GM19395 (cell line): ENCODE measurements at regions not wholly inside any gene's neighbourhood (a gene's known extent, or its start where the extent isn't known, plus 50 kb on each side); places are given as distances from the start of the nearest gene placed in this dataset.

Experiments
- ATAC-seq: cut with Tn5 transposase; IDR thresholded peaks from one replicate; pipeline ENCODE4 v1.9.1; 2021; ENCODE audit warnings: mild to moderate bottlenecking, moderate library complexity; ENCODE audit not compliant: unreplicated experiment

DNA sequence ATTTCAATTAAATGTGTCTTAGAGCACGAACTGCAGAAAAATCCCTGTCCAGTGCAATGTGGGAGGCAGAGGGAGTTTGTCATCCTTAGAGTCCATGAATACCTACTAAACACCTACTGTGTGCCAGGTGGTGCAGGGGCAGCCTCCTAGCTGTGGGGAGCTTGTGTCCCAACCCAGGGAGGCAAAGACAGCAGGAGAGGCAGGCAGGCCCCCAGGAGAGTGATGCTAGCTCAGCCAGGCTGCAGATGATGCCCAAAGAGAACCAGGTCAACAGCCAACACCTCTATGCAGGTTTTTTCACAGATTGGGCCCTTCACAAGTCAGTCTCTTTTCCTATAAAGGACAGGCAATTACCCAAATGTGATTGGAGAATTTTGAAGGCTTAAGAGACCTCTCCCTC, 108.2 kb upstream of the UQCRFS1 start:
- ATAC-seq, result no peak

DNA sequence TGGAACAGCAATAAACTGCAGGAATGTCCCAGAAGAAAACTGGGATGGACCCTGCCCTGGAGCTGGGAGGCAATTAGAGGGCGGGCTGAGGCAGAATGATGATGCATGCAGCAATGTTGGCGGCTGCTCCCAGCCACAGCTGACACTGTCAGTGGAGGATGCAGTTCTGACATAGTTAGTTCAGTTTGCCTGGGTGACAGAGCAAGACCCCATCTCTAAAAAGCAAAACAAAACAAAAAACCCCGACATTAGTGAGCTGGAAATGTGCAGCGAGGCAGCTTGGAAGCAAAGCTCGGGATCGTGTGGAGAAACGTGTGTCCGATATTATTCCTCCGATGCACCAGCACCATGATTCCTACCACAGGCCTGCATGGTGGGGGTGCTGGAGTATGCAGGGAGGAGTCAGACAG, 110.1 kb upstream of the UQCRFS1 start:
- no peak for ATAC-seq

DNA sequence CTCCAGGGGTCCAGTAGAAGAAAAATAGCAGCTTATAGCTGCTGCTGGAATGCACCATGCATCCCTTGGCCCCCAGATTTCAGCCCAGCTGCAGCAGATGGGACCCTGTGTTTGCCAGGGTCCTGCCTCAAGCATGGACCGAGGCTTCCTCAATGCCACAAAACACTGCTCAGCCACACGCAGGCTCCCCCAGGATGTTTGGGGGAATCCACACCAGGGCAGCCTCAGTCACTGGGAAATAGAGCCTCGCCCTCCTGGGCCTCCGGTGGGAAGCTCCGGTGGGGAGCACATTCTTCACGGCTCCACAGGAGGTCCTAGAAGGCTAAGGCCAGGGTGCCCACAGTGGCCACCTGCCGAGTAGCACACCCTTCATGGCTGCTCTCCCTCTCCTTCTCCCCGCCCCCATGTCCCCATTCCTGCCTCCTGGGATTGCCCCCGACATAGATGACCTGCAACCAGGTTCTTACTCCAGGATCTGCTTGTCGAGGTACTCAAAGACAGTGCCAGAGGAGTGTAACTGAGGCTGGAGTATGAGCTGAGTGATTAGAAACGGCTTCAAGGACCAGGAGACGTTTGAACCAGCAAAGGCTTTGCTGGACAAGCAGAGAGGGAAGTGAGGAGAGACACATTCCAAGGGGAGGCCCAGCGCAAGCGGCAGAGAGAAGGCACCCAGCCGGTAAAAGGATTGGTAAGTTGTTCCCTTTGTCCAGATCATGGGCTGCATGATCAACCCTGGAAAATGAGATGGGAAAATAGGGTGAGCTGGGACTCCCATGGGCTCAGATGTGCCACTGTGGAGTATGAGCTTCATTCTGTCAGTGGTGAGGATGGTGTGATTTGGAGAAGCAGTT, 110.7 kb upstream of the UQCRFS1 start:
- ATAC-seq, result no peak

DNA sequence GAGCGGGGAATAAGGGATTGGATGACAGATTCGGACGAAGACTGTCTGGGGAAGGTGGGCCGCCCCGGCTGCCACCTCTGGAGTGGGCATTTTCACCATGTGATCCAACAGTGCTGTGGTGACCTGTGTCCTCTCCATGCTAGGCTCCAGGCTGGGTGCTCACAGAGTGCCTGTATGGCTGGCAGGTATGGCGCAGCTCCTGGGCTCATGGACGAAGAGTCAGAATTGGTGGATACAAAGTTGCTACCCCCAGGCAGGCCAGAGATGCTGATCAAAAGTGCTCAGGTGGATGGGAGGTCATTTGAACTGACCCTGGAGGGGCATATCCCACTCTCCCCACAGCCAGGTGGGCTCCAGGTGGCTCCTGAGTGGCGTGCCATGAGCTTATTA, 111.3 kb upstream of the UQCRFS1 start:
- ATAC-seq, result no peak

DNA sequence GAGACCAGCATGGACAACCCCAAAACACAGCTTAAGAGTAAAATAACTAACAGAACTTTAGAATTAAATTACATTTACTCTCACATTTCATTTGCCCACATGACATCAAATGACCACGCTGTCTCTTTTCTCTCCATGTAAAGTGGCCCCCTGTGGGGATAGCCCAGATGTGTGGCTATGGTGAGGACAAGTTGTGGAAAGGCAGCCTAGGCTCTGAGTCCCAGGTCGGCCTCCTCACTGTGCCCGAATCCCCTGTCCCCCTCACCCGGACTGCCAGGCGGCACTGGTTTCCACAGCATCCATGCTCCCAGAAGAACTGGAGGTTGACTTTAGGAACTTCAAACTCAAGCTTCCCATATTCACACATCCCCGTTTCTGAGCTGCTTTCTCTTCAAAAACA, 111.8 kb upstream of the UQCRFS1 start:
- ATAC-seq, result no peak

DNA sequence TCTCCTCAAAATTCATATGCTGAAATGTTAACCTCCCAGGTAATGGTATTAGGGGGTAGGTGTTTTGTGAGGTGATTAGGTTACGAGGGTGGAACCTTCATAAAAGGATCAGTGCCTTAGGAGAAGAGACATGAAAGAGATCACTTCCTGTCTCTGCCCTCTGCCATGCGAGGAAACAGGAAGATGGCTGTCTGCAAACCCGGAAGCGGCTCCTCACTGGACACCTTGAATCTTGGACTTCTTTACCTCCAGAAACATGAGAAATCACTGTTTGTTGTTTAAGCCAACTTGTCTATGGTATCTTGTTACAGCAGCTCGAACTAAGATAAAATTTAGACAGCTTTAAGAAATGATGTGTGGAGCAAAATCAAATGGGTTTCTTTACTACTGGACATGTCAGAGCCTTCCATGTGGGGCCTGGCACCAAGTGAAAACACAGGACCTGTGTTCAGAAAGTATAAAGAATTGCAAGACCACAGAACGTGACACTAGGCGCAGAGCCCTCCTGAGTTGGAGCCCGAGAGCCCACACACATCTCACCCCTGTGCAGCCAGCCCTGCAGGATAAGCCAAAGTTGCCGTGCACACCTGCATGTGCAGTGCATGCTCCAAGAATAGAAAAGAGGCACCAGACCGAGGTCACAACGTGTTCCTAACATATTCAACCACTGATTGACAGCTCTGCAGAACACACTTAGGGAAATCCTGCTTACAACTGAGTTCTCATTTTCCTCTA, 112.5 kb upstream of the UQCRFS1 start:
- ATAC-seq, result no peak

DNA sequence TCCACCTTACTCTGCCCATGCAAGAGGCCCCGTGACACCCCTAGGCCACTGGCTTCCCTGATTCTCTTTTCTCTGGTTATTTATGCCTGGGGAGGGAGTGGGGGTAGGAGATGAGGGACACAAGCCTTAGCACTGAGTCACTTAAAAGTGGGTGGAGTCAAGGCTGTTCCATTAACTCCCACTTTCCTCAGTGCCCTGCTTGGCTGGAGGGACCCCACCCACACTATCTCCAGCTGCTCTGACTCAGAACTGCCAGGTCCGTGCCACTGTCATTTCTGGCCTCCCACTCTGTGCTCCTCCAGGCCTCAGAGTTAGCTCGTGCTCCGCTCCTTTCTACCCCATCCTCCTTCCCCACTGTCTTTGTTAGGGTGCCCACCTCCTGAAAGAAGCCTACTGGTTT, 113.4 kb upstream of the UQCRFS1 start:
- no peak for ATAC-seq

DNA sequence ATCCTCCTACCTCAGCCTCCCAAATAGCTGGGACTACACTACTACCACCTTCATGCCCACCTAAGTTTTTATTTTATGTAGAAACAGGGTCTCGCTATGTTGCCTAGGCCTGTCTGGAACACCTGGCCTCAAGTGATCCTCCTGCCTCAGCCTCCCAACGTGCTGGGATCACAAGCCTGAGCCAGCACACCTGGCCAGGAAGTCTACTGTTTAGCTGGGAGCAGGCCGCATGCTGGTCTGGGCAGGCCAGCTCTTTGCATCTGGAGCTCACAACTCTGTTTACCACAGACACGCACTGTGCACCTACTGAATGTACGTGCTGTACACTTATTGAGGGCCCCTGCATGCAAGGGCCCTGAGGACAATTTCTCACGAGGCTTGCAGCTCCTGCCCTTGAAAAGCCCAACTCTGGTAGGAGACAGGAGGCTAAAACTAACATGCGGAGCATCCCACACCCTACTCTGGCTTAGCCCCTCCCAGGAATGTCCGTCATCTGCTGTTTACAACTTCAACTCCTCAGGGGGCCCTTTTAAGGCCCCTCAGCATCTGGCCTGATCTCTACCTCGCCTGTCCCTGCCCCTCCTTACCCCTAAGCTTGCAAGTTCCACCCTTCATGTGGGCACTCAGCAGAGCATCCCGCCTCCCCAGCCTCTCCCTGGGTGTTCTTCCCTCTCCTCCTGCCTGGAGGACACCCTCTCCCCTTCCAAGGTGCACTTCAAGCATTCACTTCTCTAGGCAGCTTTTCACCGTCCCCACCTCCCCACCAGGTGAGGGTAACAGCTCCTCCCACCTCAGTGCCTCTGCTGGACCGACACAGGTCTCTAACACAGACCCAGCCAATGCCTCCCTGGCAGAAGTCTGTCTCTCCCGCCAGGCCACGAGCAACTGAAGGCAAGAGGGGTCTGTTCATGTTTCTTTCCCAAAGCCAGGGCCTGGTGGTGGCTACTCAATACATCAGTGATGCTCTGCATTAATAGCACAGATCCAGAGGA, 114.2 kb upstream of the UQCRFS1 start:
- ATAC-seq, result no peak

DNA sequence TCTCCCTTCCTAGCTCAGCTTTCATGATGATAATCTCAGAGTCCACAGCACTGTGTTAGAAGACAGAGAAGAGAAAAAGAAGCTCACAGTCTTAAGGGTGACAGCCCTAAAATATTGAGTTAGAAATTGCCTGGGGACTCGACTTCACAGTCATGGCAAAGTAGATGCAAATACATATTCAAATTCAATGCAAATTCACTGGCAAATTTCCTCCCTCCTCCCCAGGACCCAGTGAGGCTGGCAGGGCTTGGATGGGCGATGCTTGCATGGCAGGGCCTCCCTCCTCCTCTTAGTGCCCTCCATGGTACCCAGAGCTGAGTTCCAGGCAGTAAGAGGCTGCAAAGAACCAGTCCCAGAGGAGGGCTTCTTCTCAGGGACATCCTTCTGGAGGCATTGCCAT, 115.6 kb upstream of the UQCRFS1 start:
- ATAC-seq, result no peak

DNA sequence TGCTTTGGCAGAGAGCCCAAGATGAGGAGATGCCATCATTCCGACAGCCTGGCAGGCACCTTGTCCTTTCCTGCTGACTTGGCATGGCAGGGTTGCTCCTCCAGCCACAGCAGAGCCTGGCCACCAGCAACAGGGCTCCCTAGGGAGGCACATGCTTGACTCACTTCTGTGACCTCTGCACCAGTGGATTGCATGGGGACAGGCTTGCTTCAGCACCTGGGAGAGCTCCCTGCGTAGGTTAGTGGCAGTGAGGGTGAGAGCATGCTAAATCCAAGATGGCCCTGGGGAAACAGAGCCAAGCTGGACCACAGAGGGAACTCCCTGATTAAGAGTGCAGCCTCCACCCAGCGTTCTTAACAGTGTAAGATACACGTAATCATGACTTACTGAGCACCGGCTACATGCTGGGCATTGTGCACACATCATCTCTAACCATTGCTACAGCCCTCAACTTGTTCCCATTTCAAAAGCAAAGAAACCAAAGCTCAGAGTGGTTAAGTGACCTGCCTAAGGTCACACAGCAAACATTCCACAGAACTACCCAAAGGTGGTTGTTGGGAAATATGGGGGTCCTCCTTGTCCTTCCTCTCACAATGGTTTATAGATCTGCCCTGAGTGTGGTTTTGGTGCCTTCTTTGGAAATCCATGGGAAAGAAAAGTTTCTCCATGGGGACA, 116.6 kb upstream of the UQCRFS1 start:
- ATAC-seq, result no peak

DNA sequence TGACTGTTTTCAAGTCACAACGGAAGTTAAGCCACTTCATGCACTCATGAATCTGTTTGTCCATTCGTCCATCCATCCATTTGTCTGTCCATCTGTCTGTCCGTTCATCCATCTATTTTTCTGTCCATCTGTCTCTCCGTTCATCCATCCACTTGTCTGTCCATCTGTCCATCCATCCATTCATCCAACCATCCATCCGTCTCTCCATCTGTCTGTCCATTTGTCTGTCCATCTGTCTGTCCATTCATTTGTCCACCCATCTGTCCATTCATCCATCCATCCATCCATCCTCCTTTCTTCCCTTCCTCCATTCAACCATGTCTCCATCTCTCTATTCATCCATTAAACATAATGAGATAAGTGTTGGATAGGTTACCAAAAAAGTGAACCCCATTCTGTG, 123.5 kb upstream of the UQCRFS1 start:
- no peak for ATAC-seq

DNA sequence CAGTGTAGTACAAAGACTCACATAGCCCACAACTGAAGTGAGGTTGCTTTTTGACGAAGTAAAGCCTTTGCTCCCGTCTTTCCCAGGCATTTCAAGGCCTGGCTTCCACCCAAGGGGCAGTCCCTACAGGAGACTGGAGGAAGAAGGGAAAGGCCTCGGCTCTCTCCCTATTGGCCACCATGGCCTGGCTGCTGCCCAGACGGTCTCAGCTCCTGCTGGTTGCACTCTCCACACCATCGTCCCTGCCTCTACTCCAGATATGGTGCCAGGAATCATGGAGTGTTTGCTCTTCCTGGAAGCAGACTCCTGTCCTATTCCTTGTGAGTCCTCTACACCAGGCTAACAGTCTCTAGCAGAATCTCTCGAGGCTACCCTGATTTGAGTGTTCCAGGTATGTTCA, 124.1 kb upstream of the UQCRFS1 start:
- no peak for ATAC-seq

DNA sequence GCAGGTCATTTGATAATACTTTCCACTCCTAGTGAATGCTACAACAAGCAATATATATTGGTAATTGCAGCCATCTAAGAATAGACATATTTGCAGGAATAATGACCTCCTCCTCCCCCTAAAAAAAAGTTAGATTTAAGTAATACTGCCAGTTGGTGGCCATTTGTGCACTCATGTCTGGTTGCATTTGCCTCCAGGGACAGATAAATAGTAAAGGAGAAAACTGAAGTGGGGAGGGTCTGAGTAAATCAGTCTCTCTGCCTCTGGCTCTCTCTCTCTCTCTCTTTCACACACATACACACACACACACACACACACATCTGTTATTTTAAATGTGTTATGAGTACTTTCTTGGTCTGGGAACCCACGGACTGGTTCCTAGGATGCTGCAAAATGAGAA, 125.5 kb upstream of the UQCRFS1 start:
- ATAC-seq, result no peak

DNA sequence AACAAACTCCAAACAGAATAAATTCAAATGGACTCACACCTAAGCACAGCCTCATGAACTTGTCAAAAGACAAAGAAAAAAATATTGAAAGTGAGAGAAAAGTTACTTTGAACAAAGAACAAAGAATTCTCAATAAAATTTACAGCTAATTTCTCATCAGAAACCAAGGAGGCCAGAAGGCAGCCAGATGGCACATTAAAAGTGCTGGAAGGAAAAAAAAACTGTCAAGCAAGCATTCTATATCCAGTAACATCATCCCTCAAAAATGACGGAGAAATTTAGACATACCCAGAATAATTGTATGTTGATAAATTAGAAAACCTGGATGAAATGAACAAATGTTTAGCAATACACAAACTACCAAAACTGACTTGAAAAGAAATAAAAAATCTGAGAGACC, 129.8 kb upstream of the UQCRFS1 start:
- ATAC-seq, result no peak

DNA sequence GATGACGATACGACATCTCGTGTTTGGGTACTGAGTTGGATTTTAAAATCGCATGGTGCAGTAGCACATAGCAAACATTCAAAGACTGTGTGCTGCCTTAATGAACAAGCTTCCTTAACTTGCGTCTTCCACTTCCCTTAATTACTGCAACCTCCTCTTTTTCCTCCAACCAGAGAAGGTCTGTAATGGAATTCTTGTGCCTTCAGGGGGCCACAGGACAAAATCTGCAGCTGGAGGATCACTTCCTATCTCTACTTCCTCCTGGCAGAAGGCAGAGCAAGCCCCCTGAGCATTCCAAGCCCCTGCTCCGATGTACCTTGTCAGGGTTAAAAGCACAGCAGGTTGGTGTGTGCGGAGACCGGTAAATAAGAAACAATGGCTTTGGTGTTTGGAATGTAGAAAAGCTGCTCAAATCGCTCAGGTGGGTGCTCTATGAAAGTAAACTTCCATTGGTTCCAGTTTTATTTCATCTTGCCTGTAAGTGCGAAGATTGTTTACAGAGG, 151.3 kb upstream of the UQCRFS1 start:
- no peak for ATAC-seq

DNA sequence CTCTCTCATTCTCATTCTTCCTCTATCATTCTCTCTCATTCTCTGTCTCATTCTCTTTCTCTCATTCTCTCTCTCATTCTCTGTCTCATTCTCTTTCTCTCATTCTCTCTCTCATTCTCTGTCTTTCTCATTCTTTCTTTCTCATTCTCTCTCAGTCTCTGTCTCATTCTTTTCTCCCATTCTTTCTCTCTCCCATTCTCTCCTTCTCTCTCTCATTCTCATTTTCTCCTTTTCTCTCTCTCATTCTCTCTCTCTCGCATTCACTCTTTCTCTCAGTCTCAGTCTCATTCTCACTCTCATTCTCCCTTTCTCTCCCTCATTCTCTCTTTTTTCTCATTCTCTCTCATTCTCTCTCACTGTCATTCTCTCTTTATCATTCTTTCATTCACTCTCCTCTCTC, 152.0 kb upstream of the UQCRFS1 start:
- ATAC-seq, result no peak

DNA sequence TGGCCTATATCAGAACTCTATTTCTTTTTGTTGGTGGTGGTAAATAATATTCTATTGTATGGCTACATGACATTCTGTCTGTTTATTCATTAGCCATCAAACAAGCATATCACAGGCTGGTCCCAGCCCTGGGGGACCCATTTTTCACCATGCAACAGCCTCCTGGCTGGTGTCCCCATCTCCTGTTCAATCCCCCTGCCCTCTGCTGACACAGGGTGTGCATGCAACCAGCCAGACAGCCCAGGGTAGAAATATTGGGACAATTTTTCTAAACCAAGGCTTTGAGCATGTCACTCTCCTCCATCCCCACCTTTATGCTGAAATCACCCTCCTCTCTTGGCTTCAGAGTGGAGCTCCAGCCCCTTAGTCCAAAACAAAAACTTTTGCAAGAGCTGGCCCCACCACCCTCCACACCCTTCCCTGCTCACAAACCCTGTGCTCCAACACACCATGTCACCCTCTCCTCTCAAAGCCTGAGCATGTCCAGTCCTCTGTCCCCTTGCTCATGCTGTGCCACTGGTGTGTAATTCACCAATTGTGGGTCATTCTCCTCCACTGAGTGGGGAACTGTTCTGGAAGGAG, 153.0 kb upstream of the UQCRFS1 start:
- ATAC-seq, result no peak

DNA sequence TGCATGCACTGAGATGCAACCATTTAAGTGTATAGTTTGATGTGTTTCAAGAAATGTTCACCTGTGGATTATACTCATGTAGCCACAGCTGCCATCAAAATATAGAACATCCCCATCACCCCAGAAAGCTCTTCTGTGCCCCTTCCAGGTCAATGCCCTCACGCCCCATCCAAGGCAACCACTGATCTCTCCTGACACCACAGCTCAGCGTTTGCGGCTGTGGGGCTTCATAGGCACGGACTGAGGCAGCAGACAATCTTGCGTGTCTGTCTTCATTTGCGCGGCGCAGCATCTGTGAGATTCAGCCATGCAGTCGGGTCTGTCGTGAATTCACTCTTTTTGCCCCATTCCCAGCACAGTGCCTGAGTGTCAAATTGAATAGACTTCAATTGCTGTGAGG, 153.8 kb upstream of the UQCRFS1 start:
- no peak for ATAC-seq

DNA sequence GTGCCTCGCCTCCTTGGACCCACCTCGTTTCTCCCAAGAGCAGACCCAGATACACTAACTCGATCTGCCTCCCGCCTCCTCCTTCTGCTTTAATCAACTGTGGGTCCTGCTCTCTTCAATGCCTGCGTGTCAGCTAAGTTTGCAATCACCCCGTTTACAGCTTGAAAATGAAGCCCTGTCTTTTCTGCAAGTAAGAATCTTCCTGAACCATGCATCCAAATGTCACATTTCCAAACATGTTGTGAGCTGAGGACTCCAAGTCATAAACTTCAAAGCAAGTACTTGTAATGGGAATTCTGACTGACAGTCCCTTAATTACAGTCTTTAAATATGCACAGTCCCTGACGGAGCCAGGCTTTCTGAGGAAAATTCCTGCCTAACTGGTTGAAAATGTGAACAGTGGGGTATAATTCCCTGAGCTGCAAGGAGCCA, 154.9 kb upstream of the UQCRFS1 start:
- no peak for ATAC-seq

DNA sequence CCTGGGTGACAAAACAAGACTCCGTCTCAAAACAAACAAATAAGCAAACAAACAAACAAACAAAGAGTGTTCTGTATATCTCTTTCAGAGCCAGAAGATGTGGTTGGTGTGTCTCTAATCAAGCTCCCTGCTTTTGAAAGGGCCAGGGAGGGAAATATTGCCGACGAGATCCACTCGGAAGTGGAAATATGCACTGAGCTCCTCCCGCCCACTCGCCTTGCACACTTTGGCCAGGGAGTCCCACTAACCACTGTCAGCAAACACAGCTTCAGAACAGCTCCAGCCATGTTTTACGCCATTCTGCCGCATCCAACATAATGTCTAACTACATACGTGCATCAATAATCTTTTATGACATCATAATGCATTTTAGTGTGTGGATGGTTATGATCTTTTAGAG, 155.5 kb upstream of the VSTM2B start:
- ATAC-seq, result no peak
